ENCODE measurements at regions not wholly inside any gene's neighbourhood (a gene's known extent, or its start where the extent isn't known, plus 50 kb on each side); places are given as distances from the start of the nearest gene placed in this dataset.
"Not testable (repeated sequence)": the region's sequence is repeated elsewhere in the genome, so short reads cannot be mapped to it uniquely, and the experiment has no call there.

GRCh38 chrX:85808217-85808616 is 239.1 kb downstream of the CHM start:
- no peak for DNase-seq (ENCODE audit: low spot score)

DNA sequence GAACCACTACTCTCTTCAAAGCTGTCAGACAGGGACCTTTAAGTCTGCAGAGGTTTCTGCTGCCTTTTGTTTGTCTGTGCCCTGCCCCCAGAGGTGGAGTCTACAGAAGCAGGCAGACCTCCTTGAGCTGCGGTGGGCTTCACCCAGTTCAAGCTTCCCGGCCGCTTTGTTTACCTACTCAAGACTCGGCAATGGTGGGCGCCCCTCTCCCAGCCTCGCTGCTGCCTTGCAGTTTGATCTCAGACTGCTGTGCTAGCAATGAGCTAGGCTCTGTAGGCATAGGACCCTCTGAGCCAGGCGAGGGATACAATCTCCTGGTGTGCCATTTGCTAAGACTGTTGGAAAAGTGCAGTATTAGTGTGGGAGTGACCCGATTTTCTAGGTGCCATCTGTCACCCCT is 275.0 kb downstream of the CHM start:
- DNase-seq (ENCODE audit: low spot score), result not testable (repeated sequence)

DNA sequence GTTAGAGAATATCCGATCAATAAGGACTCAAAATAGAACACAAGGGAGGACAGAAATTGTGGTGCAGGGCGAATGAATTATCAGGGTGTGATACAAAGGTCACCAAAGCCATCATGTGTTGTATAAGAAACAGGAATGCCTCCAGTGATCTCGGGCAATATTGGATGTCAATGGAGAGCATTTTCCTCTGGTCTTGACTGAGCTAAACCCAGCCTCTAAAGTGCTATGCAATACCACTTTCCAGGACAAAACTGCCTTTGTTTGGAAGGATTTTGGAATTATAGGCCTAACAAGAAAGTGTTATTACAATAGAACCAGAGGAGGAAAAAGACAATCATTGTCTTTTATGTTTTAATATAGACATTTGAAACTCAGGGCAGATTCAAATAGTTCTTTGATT is 281.7 kb downstream of the CHM start:
- DNase-seq (ENCODE audit: low spot score), result no peak

DNA sequence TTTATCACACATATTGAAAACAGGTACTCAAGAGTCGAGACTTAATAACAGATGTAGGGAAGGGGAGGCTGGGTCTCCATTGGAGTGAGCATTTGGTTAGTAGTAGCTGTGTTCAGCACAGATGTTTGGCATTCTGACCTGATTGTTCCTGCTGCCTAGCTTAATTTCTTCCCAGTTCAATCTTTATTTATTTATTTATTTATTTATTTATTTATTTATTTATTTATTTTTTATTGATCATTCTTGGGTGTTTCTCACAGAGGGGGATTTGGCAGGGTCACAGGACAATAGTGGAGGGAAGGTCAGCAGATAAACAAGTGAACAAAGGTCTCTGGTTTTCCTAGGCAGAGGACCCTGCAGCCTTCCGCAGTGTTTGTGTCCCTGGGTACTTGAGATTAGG is 324.3 kb downstream of the CHM start:
- DNase-seq (ENCODE audit: low spot score), result not testable (repeated sequence)

- DNase-seq (ENCODE audit: low spot score), result not testable (repeated sequence)
Observed at GRCh38 chrX:85703233-85703632, 323.8 kb upstream of the POF1B start.

- peak; percentile 0 for DNase-seq (ENCODE audit: low spot score)
Observed at GRCh38 chrX:85698921-85699320, 319.5 kb upstream of the POF1B start.

- DNase-seq (ENCODE audit: low spot score), result no peak
Observed at GRCh38 chrX:85685843-85686242, 306.4 kb upstream of the POF1B start.

- no peak for DNase-seq (ENCODE audit: low spot score)
Observed at GRCh38 chrX:85666471-85666870, 287.0 kb upstream of the POF1B start.

GRCh38 chrX:85663970-85664369 is 284.5 kb upstream of the POF1B start:
- not testable (repeated sequence) for DNase-seq (ENCODE audit: low spot score)

- DNase-seq (ENCODE audit: low spot score), result no peak
Observed at GRCh38 chrX:85630901-85631300, 251.4 kb upstream of the POF1B start.

DNA sequence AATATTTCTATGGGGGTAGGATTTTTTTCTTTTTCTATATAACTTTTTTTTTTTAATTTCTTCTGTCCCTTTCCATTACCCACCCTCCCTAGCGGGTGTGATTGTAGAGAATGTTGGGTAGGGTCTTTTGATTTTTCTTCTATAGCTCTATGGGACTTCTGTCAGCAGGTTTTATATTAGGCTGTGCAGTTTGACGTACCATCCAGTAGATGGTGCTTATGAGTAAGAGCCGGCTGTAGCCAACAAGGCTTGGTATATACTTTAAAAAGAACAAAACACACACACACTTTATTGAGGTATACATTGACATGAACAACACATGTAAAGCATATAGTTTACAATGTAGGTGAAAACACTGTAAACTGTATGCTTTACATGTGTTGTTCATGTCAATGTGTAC is 247.9 kb upstream of the POF1B start:
- no peak for DNase-seq (ENCODE audit: low spot score)

- DNase-seq (ENCODE audit: low spot score), result peak; percentile 0
Observed at GRCh38 chrX:85622635-85623034, 243.2 kb upstream of the POF1B start.

GRCh38 chrX:85620466-85620865 is 241.0 kb upstream of the POF1B start:
- DNase-seq (ENCODE audit: low spot score), result no peak

GRCh38 chrX:85619962-85620361 is 240.5 kb upstream of the POF1B start:
- no peak for DNase-seq (ENCODE audit: low spot score)

DNA sequence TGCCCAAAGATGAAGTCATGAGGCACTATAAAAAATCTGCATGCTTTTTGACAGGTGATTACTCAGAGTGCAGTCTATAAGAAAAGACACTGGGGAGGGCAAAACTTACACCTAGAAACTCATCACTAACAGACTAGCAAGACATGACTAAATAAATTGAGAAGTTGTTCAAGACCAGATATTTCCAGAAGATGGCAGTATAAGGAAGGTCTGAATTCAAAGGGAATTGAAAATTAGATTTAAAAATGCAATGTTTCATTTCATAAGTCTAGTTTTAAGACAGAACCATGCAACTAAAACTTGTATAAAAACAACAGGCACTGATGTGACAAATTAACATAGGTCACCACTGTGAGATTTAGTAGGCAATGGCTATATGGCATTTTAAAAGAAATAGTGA is 232.5 kb upstream of the POF1B start:
- peak; percentile 3 for DNase-seq (ENCODE audit: low spot score)

DNA sequence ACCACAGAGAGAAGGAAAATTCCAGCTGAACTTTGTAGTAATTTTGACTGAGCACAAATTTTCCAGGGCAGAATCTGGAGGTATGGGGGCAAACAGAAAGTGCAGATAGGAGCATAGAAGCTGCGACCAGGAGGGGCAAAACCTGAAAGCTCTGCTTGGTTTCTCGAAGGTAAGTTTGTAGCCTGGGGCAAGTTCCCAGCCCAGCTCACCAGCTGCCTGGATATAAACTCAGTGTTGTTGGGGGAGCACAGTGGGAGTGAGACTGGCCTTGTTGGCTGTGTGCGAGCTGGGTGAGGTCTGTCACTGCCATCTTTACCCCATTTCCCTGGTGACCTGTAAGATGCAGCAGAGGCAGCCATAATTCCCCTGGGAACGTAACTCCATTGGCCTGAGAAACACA is 213.5 kb upstream of the POF1B start:
- no peak for DNase-seq (ENCODE audit: low spot score)

- DNase-seq (ENCODE audit: low spot score), result no peak
Observed at GRCh38 chrX:85591536-85591935, 212.1 kb upstream of the POF1B start.

GRCh38 chrX:85590638-85591037 is 211.2 kb upstream of the POF1B start:
- DNase-seq (ENCODE audit: low spot score), result no peak

GRCh38 chrX:85573801-85574200 is 194.3 kb upstream of the POF1B start:
- DNase-seq (ENCODE audit: low spot score), result no peak

DNA sequence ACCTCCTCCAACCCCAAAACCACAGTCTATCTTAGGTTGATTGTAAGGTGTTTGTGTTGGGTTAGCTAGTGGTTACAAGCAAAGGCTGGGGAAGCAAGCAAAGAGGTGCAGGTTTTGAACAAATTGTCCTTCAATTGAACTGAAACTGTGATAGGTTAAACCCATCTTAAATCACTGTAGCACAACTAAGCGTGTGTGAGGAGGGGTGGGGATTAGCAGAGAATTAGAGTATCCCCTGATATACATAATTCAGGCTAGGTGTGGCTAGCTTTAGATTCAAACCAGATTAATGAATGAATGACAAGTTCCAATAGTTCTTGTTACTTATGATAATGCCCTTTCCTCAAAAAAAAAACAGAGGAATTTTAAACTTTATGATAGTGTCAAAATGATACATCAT is 191.0 kb upstream of the POF1B start:
- no peak for DNase-seq (ENCODE audit: low spot score)

DNA sequence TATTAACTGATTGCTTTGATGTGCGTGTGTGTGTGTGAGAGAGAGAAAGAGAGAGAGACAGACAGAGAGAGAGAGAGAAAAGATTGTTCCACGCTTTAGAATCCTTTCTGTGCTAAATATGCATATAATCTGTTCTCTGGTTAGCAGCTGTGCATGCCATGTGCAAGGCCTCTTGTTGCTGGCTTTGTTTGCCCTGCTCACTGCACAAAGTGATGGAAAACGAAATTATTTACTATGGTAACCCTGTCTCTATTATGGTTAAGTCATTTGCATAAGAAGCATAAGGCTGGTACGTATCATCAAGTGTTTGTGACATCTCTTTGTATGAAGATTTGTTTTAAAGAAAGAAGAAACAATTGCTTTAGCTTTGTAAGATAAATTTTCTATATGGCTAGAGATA is 190.2 kb upstream of the POF1B start:
- DNase-seq (ENCODE audit: low spot score), result no peak

- DNase-seq (ENCODE audit: low spot score), result no peak
Observed at GRCh38 chrX:85569096-85569495, 189.6 kb upstream of the POF1B start.

DNA sequence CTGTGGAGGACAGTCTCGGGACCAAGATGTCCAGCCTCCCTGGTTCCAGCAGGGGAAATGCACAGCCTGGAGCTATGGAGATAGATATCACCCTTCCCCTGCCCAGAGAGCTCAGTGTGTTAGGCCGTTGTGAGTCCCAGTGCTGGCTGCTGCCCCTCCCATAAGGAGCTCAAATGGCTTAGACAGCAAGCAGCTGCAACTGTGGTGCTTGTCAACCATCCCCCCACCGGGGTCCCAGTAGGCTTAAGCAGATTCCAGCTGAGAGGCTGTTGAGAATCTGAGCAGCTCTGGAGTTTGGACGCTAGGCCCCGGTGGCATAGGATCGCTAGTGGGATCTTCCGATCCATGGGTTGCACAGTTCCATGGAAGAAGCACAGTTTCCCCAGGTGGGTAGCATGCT is 181.8 kb upstream of the POF1B start:
- DNase-seq (ENCODE audit: low spot score), result no peak

- DNase-seq (ENCODE audit: low spot score), result no peak
Observed at GRCh38 chrX:85544609-85545008, 165.1 kb upstream of the POF1B start.

DNA sequence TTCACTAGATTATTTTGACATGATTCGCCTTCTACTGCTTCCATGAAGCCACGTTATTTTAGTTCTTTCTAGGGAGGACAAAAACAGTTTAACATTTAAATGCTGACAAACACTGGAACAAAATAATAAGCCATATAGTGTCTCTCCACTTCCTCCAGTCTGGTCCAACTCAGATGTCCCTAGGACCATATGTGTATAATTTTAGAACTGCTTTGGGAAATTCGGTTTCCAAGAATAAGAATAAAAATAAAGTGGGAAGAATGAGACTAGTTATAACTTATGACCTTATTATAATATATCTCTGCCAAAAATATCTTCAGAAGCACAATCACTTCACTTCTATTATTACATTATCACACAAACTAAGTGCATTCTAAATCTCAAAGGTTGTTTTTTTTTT is 164.4 kb upstream of the POF1B start:
- no peak for DNase-seq (ENCODE audit: low spot score)

Measured in SK-N-DZ (cell line).